Upper lobe of left lung (tissue), 6 donors: ENCODE measurements at regions not wholly inside any gene's neighbourhood (a gene's known extent, or its start where the extent isn't known, plus 50 kb on each side); places are given as distances from the start of the nearest gene placed in this dataset.
"Not testable (repeated sequence)": the region's sequence is repeated elsewhere in the genome, so short reads cannot be mapped to it uniquely, and the experiment has no call there.

ENCODE experiments used
- ATAC-seq, 2 donors: fragments of 200-7000 bp; cut with Tn5 transposase; one replicate each; pipeline ENCODE4 v1.9.1; 2022; ENCODE audit warnings: mild to moderate bottlenecking in 2 of 2, moderate library complexity in 2 of 2; ENCODE audit not compliant: low FRiP score in 2 of 2
- DNase-seq, 2 donors: peaks; one replicate each; pipeline ENCODE4 v3.0.0-alpha.2; 2019 to 2020
- H3K27ac ChIP-seq, 4 donors: fragments of 200-600 bp; sonication (generic); one replicate each; pipeline ENCODE4 v1.5.1; 2016 to 2019
- H3K27me3 ChIP-seq, 4 donors: fragments of 200-600 bp; sonication (generic); one replicate each; pipeline ENCODE4 v1.5.1; 2017 to 2019
- H3K36me3 ChIP-seq, 4 donors: fragments of 200-600 bp; sonication (generic); one replicate each; pipeline ENCODE4 v1.5.1; 2016 to 2019
- H3K4me1 ChIP-seq, 4 donors: fragments of 200-600 bp; sonication (generic); one replicate each; pipeline ENCODE4 v1.5.1; 2018 to 2019
- H3K4me3 ChIP-seq, 4 donors: fragments of 200-600 bp; sonication (generic); one replicate each; pipeline ENCODE4 v1.5.1; 2017 to 2019; ENCODE audit warnings: mild to moderate bottlenecking in 2 of 4, moderate library complexity in 1 of 4
- H3K9me3 ChIP-seq, 4 donors: fragments of 200-600 bp; sonication (generic); one replicate each; pipeline ENCODE4 v1.5.1; 2018 to 2019
- EP300 ChIP-seq, 4 donors: sonication (generic); formaldehyde crosslinking; IDR thresholded peaks; one replicate each; pipeline ENCODE4 v1.5.1; 2017; ENCODE audit warnings: antibody characterized with exemption in 4 of 4, control low read depth in 2 of 4
- POLR2A ChIP-seq, 4 donors: fragments of 450-650 bp; IDR thresholded peaks; one replicate each; pipeline ENCODE4 v1.5.1; 2016 to 2017; ENCODE audit warnings: antibody characterized with exemption in 4 of 4, mild to moderate bottlenecking in 2 of 4
- POLR2AphosphoS5 ChIP-seq, 2 donors: sonication (generic); formaldehyde crosslinking; IDR thresholded peaks; one replicate each; pipeline ENCODE4 v1.5.1; 2017; ENCODE audit warnings: antibody characterized with exemption in 2 of 2
- WGBS, 2 donors: methylation state at CpG; one replicate each; pipeline ENCODE4 v1.1.5; 2017 to 2018; 5-methylcytosine and 5-hydroxymethylcytosine counted together
- TF ChIP-seq, protein P1 (sequence below), 6 experiments: fragments of 450-650 bp in 4 of 6; fragments of 200-600 bp in 2 of 6; sonication (generic) in 2 of 6; IDR thresholded peaks; one replicate each; pipeline ENCODE4 v1.5.1; 2016 to 2019; ENCODE audit warnings: antibody characterized with exemption in 6 of 6
- donor health status: DM: no; HTN: no; CAD: no; lungs with moderate emphysema.
- donor health status: DM: no; HTN: yes; CAD: no; lungs with severe emphysema.

DNA sequence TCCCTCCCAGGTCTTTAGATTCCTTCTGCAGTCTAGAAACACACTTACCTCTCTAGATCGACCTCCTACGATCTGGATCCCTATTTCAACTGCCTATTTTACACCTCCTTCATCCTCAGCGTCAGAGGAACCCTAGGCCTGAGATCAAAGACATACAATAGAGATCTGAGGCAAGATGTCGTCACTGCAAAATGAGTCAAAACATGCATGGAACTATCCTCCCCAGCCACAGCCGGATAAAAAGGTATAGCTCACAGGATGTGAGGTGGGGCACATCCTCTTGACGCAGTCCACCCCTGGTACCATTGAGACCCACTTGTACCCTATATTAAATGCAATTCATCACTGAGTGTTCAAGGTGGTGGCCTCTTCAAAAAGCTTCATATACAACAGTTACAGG, 63.7 kb upstream of the DNAJC10 start:
- Histone ChIP-seq H3K4me1 (peaks cover 0 to 3% (median 0%) of the 10 kb centered on the region in 4 donors), H3K36me3 (no peaks in the 10 kb centered on the region), H3K9me3 (no peaks in the 10 kb centered on the region), H3K4me3 (no peak overlapping the region), H3K27me3 (no peaks in the 10 kb centered on the region), H3K27ac (no peak overlapping the region)
- no peak for DNase-seq
- WGBS, 2 donors = 79 to 88% methylated on average over 6 of the region's 6 CpGs
- TF ChIP-seq, protein P1, sequence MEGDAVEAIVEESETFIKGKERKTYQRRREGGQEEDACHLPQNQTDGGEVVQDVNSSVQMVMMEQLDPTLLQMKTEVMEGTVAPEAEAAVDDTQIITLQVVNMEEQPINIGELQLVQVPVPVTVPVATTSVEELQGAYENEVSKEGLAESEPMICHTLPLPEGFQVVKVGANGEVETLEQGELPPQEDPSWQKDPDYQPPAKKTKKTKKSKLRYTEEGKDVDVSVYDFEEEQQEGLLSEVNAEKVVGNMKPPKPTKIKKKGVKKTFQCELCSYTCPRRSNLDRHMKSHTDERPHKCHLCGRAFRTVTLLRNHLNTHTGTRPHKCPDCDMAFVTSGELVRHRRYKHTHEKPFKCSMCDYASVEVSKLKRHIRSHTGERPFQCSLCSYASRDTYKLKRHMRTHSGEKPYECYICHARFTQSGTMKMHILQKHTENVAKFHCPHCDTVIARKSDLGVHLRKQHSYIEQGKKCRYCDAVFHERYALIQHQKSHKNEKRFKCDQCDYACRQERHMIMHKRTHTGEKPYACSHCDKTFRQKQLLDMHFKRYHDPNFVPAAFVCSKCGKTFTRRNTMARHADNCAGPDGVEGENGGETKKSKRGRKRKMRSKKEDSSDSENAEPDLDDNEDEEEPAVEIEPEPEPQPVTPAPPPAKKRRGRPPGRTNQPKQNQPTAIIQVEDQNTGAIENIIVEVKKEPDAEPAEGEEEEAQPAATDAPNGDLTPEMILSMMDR (IDR thresholded peaks at IDR 0.05) = no peak
- TF ChIP-seq EP300 (IDR thresholded peaks at IDR 0.05) (no peak), POLR2A (IDR thresholded peaks at IDR 0.05) (no peak), POLR2AphosphoS5 (IDR thresholded peaks at IDR 0.05) (no peak)
- ATAC-seq = no peak

DNA sequence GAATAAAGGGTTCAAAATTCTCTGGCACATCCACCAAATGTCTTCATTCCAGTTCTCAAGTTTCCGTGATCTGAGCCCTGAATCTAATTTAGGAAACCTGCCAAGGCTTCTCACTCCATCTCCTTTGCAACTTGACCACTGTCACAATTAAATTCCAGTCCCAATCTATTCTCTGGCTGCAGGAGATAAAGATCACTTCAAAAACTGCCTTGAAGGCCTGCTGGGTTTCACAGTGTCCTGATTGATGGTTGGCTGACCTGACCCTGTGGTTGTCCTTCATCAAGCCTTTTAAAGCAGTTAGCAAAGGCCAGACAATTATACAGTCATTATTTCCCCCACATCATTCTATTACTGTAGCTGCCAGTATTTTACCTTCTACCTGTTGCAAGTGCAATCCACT, 60.3 kb upstream of the DNAJC10 start:
- no peak overlapping the region for H3K27ac ChIP-seq
- WGBS, 2 donors = 58 to 76% methylated on average over 1 of the region's 1 CpG
- ATAC-seq = no peak

DNA sequence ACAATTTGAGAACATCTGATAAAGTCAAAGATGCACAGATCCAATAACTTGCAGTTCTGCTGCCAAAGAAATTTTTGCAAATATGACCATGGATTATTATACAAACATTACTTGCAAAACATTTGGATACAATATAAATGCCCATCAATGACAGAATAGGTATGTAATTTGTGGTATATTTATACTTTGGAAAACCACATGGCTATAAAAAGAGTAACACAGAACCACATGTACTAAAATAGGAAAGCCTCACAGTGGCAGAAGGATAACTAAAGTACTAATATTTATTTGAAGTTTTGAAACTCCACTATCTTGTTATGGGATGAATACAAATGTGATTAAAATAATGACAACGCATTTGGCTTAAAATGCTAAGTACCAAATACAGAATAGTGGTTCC, 51.8 kb upstream of the DNAJC10 start:
- Histone ChIP-seq H3K27ac (no peak overlapping the region), H3K9me3 (no peaks in the 10 kb centered on the region), H3K36me3 (no peaks in the 10 kb centered on the region), H3K4me3 (no peak overlapping the region), H3K4me1 (peaks cover 0 to 5% (median 0%) of the 10 kb centered on the region in 4 donors), H3K27me3 (no peaks in the 10 kb centered on the region)
- whole genome bisulfite sequencing, 2 donors = 62 to 81% methylated on average over 1 of the region's 1 CpG
- ATAC-seq (no peak), DNase-seq (no peak)
- TF ChIP-seq, protein P1 (IDR thresholded peaks at IDR 0.05) = no peak
- TF ChIP-seq EP300 (IDR thresholded peaks at IDR 0.05) (no peak), POLR2AphosphoS5 (IDR thresholded peaks at IDR 0.05) (no peak), POLR2A (IDR thresholded peaks at IDR 0.05) (no peak)

More for the DNA sequence above, 60.3 kb upstream of the DNAJC10 start:
- Histone ChIP-seq H3K27me3 (no peaks in the 10 kb centered on the region), H3K36me3 (no peaks in the 10 kb centered on the region), H3K9me3 (no peaks in the 10 kb centered on the region), H3K4me1 (peaks cover 0 to 3% (median 0%) of the 10 kb centered on the region in 4 donors), H3K4me3 (no peak overlapping the region)
- no peak for DNase-seq
- TF ChIP-seq POLR2A (IDR thresholded peaks at IDR 0.05) (no peak), EP300 (IDR thresholded peaks at IDR 0.05) (no peak), POLR2AphosphoS5 (IDR thresholded peaks at IDR 0.05) (no peak)
- TF ChIP-seq, protein P1 (IDR thresholded peaks at IDR 0.05) = no peak

DNA sequence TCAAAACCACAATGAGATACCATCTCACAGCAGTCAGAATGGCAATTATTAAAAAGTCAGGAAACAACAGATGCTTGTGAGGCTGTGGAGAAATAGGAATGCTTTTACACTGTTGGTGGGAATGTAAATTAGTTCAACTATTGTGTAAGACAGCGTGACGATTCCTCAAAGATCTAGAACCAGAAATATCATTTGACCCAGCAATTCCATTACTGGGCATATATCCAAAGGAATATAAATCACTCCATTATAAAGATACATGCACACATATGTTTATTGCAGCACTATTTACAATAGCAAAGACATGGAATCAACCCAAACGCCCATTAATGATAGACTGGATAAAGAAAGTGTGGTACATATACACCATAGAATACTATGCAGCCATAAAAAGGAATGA, 50.6 kb upstream of the DNAJC10 start:
- H3K4me3 ChIP-seq, H3K36me3 ChIP-seq, H3K27me3 ChIP-seq, ATAC-seq, H3K4me1 ChIP-seq, H3K27ac ChIP-seq, H3K9me3 ChIP-seq, DNase-seq: not testable (repeated sequence)
- 64 to 66% methylated on average over 3 of the region's 3 CpGs for WGBS, 2 donors
